HG02588 (cell line): ENCODE measurements at regions not wholly inside any gene's neighbourhood (a gene's known extent, or its start where the extent isn't known, plus 50 kb on each side); places are given as distances from the start of the nearest gene placed in this dataset.

Experiments used
- ATAC-seq: cut with Tn5 transposase; IDR thresholded peaks from one replicate; pipeline ENCODE4 v1.9.1; 2021; ENCODE audit warnings: mild to moderate bottlenecking, moderate library complexity; ENCODE audit not compliant: unreplicated experiment

GRCh38 chr15:69624155-69624520 lies 171.5 kb downstream of the RPLP1 start:
- no peak for ATAC-seq

- ATAC-seq: no peak
Observed at GRCh38 chr15:69624816-69625215, 172.2 kb downstream of the RPLP1 start.

DNA sequence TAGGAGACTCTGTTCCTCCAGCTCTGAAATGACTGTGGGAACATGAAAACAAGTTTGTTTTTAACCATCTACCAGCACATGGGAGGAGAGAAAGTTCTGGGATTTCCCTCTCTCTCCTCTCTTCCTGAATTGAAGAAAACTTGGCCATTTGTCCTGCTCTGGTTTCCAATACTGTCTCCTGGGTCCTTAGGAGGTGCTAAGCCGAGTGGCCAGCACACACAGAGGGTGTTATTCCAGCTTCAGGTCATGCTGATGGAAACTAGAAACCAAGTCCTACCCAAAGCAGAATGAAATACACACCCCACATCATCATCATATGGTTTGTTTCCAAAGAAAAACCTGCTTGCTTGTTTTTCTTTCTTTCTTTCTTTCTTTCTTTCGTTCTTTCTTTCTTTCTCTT lies 172.7 kb downstream of the RPLP1 start:
- ATAC-seq: no peak

DNA sequence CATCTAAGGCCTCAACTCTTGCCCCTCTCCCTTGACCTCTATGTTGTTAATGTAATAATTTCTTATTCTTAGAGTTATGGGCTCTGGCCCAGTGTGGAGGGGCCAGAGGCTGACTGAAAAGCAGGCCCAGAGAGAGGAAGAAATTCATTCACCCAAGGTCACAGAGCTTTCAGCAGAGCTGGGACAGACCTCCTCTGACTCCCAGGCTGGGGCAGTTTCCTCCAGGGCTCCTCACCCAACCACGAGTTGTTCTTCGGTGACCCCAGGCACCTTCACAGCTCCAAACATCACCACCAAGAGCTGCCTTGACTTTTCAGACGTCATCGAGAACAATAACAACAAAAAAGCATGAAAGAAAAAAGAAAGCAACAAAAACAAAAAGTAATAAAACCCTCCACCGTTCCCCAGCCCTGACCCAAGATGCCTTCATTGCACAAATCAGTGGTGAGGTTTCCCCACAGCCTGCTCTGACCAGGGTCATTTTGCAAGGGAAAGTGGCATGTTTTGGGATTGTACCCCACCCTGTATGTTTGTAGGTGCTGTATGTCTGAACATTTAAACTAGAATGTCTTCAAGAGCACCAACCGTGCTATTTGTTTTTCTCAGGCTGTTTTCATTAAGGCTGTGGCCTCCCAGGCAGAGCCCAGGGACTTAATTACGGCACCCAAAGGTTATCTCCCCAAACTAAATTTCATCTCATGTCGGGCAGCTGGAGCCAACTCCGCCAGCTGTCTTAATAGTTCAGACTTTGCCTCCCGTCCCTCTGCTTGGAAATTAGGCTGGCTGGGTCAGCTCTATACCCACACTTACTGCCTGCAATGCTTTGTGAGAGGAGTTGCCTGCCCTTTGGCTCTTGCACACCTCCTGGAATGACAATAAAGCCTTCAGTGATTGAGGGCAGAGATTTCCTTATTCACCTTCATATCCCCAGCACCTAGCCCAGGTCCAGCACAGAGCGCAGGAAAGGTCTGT lies 173.8 kb downstream of the RPLP1 start:
- no peak for ATAC-seq

DNA sequence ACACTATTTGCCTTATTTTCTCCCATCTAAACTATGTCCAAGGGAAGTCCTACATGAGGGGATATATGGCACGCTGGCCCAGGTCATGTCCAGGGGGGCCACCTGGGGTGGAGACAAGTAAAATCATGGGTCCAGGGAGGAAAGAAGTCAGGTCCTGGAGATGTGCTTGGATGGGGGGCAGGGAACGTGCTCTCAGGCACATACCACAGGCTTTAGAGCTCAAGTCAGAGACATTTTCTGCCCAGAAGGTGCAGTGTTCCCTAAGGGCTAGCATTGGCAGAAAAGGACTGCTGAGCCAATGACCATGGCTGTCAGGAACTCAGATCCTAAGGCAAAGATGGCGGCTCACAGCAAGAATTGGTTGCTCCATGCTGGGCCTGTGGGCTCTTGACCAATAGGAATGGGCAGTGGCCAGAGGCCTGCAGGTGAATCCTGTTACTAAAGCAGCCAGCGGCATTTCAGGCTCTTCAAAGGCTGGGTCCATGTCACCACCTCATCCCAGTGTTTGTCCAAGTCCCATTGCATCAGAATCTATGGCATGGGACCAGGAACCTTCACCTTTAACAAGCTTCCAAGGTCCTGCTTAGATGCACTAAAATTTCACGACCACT lies 175.0 kb downstream of the RPLP1 start:
- ATAC-seq: no peak

GRCh38 chr15:69628256-69629093 lies 175.9 kb downstream of the RPLP1 start:
- ATAC-seq: no peak

DNA sequence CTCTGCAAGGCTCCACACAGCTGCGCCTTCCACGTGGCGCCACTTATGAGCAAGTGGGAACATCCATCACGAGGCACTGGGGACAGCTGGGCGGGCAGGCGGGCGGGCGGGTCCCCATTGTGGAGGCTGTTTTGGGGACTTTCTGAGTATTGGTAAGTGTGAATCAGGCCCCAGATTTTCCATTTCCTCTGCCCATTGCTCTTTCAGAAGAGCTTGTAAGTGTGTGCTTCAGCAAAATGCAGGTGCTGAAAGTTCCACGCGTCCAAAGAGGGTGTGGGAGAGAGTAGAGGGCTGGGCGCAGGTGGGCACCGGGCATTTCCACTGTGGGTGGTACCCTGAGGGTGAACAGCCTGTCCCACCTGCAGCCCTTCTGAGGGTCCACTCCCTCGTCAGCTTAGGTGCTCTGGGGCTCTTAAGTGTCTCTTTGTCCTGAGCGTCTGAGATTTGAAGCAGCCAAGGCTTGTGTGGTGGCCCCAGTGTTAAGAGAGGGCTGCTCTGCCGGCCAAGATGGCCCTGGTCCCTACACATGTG lies 177.1 kb downstream of the RPLP1 start:
- ATAC-seq: no peak

DNA sequence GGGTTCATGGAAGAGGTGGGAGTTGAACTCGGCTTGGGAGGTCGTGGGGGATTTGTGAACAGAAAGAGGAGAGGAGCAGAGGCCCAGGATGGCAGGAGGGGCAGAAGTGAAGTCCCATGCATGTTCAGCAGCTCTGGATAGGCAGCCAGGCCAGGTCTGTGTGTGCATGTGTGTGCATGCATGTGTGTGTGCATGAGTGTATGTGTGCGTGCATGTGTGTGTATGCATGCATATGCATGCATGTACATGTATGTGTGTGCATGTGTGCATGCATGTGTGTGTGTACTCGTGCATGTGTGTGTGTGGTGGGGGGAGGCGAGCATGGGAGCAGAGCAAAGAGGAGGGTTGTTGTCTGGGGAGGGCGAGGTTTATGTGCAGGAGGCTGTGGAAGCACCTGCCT lies 178.4 kb downstream of the RPLP1 start:
- no peak for ATAC-seq

DNA sequence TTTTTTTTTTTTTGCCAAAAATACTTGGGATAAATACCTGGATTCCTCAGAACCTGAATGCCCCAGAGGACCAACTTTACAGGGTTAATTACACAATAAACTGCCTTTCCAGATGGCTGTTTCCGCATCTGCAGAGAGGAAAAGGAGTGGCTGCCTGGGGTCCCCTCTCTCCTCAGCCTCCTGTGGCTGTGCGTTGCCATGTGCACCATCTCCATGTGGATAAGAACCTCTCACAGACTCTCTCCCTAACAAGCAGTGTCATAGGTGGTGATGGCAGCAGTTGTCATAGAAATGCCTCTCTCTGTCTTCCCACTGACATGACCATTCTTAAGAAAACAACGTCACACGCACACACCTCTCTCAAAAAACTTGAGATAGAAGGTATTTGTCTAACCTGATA lies 179.4 kb downstream of the RPLP1 start:
- no peak for ATAC-seq

GRCh38 chr15:69634860-69635259 lies 182.2 kb downstream of the RPLP1 start:
- no peak for ATAC-seq

DNA sequence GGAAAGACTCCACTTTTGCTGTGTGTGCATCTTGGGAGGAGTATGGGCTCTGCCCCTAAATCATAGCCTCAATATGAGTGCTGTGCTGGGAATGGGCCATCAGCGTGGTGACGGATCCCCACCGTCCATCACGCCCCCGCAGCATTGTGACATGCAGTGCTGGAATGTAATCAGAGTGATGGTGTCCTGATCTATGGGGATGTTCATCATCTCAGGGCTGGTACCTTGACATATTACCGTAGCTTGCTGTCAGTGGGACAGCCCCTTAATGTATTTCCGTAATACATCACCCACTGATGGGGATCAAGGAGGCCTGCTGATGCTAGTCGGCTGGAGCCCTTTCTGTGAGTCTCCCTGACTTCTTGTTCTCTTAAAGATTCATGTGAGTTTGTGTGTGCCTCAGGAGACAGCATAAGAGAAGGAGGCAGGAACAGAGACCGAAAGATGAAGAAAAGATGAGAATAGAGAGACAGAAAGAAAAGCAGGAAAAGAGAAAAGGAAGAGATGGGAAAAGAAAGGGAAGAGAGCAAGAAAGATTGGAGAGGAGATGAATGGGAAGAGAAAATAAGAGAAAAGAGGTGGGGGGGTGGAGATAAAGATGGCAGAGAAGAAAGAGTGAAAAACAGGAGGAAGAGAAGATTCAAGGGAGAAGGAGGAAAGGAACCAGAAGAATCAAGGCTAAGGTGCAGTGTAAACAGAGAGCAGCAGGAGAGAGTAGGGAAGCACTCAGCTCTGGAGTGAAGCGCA lies 183.7 kb downstream of the RPLP1 start:
- no peak for ATAC-seq

DNA sequence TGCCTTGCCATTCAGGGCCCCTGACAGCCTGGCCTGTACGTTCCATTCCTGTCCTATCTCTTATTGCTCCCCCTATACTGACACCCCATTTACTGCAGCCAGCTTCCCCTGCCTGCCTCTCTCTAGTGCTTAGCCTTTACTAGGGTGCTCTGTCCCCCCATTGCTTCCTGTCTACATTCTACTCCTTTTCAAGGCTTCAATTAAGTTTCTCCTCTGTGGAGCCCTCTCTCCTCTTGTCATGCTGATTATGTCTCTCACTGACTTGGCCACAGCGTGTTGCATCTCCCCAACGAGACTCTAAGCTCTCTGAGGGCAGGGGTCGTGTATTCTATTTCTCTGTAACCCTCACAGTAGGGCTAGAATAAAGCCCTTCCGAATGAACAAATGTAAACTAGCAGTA lies 185.2 kb downstream of the RPLP1 start:
- ATAC-seq: no peak

GRCh38 chr15:69643476-69643875 lies 190.9 kb downstream of the RPLP1 start:
- ATAC-seq: no peak

DNA sequence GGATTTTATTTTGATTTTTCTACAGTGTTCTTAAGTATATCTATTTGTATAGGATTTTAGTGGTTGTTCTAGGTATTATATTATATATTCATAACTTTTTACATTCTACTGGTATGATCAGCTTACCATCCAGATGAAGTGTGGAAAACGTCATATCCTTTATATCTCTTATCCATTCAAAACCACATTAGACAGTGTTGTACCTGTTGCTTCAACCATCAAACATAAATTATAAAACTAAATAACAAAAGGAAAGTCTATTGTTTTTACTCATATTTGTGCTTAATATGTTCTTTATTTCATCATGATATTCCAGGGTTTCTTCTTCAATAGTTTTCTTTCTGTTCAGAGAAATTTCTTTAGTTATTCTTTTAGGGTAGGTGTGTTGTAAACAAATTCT lies 191.4 kb downstream of the RPLP1 start:
- ATAC-seq: no peak

- ATAC-seq: no peak
Observed at GRCh38 chr15:69644876-69645275, 192.3 kb downstream of the RPLP1 start.

DNA sequence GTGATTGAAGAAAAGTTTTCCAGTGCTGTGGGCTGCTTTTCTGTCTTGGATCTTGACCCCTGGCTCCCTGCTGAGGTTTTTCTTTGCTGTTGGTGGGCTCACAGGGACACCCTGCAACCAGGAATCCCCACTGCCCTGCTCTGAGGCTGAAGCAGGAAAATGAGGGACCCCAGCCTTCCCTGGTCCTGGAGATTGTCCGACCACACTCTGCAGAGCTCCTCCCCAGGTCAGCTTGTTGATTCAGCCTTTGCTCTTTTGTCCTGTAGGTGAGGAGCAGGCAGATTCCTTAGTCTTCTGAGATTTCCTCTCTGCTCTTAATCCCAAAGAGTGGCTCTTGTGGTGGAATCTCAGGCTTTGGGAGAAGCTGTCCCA lies 194.5 kb downstream of the RPLP1 start:
- ATAC-seq: no peak

GRCh38 chr15:69648212-69648611 lies 195.6 kb downstream of the RPLP1 start:
- ATAC-seq: no peak

DNA sequence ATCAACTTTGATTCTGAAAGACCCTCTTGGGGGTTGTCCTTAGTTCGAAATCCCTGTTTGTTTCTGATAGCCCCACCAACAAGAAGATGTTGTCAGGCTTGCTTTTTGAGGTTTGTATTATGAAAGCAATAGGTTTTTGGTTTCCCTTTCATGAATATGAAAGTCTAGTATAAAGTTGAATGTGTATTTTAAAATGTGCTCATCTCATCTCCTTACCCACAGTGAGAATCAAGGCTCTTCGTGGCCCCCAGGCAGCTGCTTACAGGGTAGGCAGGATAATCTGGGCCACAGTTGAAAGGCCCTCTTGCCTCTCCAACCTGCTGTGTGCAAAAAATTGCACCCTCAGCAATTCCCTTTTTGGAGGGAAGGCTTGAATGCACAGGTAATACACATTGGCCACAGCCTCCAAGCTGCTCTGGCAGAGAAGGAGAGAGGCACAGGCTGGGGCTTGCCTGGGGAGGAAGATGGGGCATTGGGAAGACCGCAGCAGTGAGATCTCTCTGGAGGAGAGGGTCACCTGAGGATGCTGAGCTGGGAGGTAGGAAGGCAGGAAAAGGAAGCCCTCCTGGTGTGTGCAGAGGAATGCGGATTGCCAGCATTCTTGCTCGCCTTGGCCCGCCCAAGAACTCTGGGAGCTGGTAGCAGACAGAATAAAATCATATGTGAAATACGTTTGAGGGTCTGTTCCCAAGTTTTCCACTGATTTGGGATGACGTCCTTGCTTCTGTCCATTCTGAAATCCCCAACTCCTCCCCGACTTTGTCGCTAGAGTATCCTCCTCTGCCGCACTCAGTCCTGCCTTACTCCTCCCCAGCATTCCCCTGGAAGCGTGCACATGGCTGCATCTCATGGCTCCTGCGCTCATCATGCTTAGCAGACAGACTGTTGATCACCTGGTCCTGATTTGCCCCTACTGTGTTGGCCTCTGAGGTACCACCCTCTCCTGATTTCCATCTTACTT lies 196.4 kb downstream of the RPLP1 start:
- ATAC-seq: no peak

GRCh38 chr15:69652293-69652692 lies 199.7 kb downstream of the RPLP1 start:
- no peak for ATAC-seq
